Stimulated activated CD4-positive, alpha-beta T cell treated with anti-CD3 and anti-CD28 coated beads, Interleukin-12 subunit alpha, Interleukin-12 subunit beta, amount 100 ng/mL, for 24 hours (primary cell): ENCODE measurements at regions not wholly inside any gene's neighbourhood (a gene's known extent, or its start where the extent isn't known, plus 50 kb on each side); places are given as distances from the start of the nearest gene placed in this dataset.

Experiments used
- DNase-seq, 2 experiments: peaks; one replicate each; pipeline ENCODE4 v3.0.0-alpha.2; 2020; ENCODE audit warnings: low read depth in 2 of 2

GRCh38 chr7:386385-386784 lies 96.4 kb downstream of the FOXL3 start:
- no peak for DNase-seq

- no peak for DNase-seq
Observed at GRCh38 chr7:387132-388022, 97.4 kb downstream of the FOXL3 start.

GRCh38 chr7:388023-388960 lies 98.3 kb downstream of the FOXL3 start:
- DNase-seq: no peak

GRCh38 chr7:388961-389701 lies 99.2 kb downstream of the FOXL3 start:
- DNase-seq: no peak

GRCh38 chr7:389911-390601 lies 100.1 kb downstream of the FOXL3 start:
- DNase-seq: no peak

GRCh38 chr7:390761-391410 lies 100.9 kb downstream of the FOXL3 start:
- DNase-seq: no peak

GRCh38 chr7:391411-391951 lies 101.5 kb downstream of the FOXL3 start:
- DNase-seq: no peak

GRCh38 chr7:391961-392524 lies 102.1 kb downstream of the FOXL3 start:
- DNase-seq: no peak

GRCh38 chr7:392822-393221 lies 102.9 kb downstream of the FOXL3 start:
- DNase-seq: no peak

GRCh38 chr7:395643-396042 lies 105.7 kb downstream of the FOXL3 start:
- no peak for DNase-seq

- DNase-seq: no peak
Observed at GRCh38 chr7:398888-399287, 108.9 kb downstream of the FOXL3 start.

GRCh38 chr7:400901-401485 lies 111.0 kb downstream of the FOXL3 start:
- no peak for DNase-seq

- DNase-seq: no peak
Observed at GRCh38 chr7:401495-401894, 111.5 kb downstream of the FOXL3 start.

GRCh38 chr7:404812-405488 lies 114.7 kb downstream of the PDGFA start:
- no peak for DNase-seq

- no peak for DNase-seq
Observed at GRCh38 chr7:405489-406211, 114.0 kb downstream of the PDGFA start.

GRCh38 chr7:407721-408539 lies 111.7 kb downstream of the PDGFA start:
- DNase-seq: no peak

GRCh38 chr7:408751-409311 lies 110.8 kb downstream of the PDGFA start:
- no peak for DNase-seq
